ENCODE measurements at regions not wholly inside any gene's neighbourhood (a gene's known extent, or its start where the extent isn't known, plus 50 kb on each side); places are given as distances from the start of the nearest gene placed in this dataset.
"Not testable (repeated sequence)": the region's sequence is repeated elsewhere in the genome, so short reads cannot be mapped to it uniquely, and the experiment has no call there.

GRCh38 chr2:39865751-39866150 is 86.7 kb upstream of the THUMPD2 start:
- CTCF ChIA-PET = no interaction called here
- in situ Hi-C loops (cut with MboI; ENCODE audit: low sequenced_read_pairs) = no loop called here

GRCh38 chr2:39863672-39864071 is 84.6 kb upstream of the THUMPD2 start:
- H3K9me3 ChIP-seq (ENCODE audit: control insufficient read depth, insufficient read depth, low read length); H2AK5ac ChIP-seq (ENCODE audit: low read depth, low read length); in situ Hi-C loops (cut with MboI; ENCODE audit: low sequenced_read_pairs); H3K79me1 ChIP-seq (ENCODE audit: low read depth in 1 of 2, low read length in 2 of 2); H2BK120ac ChIP-seq (ENCODE audit: low read depth, low read length); H2BK15ac ChIP-seq (ENCODE audit: low read depth, low read length); H3K27me3 ChIP-seq (ENCODE audit: control insufficient read depth, insufficient read depth, low read length); ATAC-seq (ENCODE audit: low read depth); H3K4me1 ChIP-seq (ENCODE audit: control insufficient read depth, insufficient read depth, low read length); H2BK20ac ChIP-seq (ENCODE audit: low read depth, low read length); H3K36me3 ChIP-seq (ENCODE audit: control insufficient read depth, insufficient read depth, low read length); H3K4ac ChIP-seq (ENCODE audit: low read depth, low read length); POLR2A ChIA-PET (ENCODE audit: unreplicated experiment); H3K14ac ChIP-seq (replicated peaks; ENCODE audit: low read depth, low read length); H4K8ac ChIP-seq (ENCODE audit: low read depth in 2 of 2, low read length in 2 of 2); H3K56ac ChIP-seq (ENCODE audit: extremely low read depth, insufficient read depth, low read length); H4K20me1 ChIP-seq (ENCODE audit: insufficient read depth, low read length); H4K5ac ChIP-seq (ENCODE audit: low read depth, low read length); intact Hi-C loops (cut with micrococcal nuclease); H3K4me2 ChIP-seq (ENCODE audit: low read depth, low read length); DNase-seq; H3K23ac ChIP-seq (ENCODE audit: low read depth, low read length); H3K18ac ChIP-seq (ENCODE audit: low read depth, low read length); BruUV-seq (replicated peaks); H3K9ac ChIP-seq (ENCODE audit: low read depth, low read length); H2BK5ac ChIP-seq (ENCODE audit: low read depth, low read length, poor library complexity, severe bottlenecking); H2AK9ac ChIP-seq (replicated peaks; ENCODE audit: low read depth, low read length, poor library complexity); CTCF ChIA-PET; H3K27ac ChIP-seq (ENCODE audit: insufficient read depth, low read length); dilution Hi-C loops (cut with HindIII; ENCODE audit: low sequenced_read_pairs, unreplicated experiment); H3K4me3 ChIP-seq (ENCODE audit: insufficient read depth, low read depth, low read length); H3K9me1 ChIP-seq (ENCODE audit: insufficient read depth, low read length); H2AFZ ChIP-seq (replicated peaks; ENCODE audit: low read length, poor library complexity); H4K91ac ChIP-seq (ENCODE audit: insufficient read depth, low read depth, low read length): not testable (repeated sequence)
- WGBS, 2 experiments (ENCODE audit: extremely low coverage in 2 of 2, insufficient read length in 1 of 2) = no CpG with 5 or more reads among the region's 1 CpG

More at GRCh38 chr2:39865751-39866150, 86.7 kb upstream of the THUMPD2 start:
- Histone ChIP-seq H3K9ac (ENCODE audit: low read depth, low read length) (no peak overlapping the region), H3K9me1 (ENCODE audit: insufficient read depth, low read length) (no peaks in the 10 kb centered on the region), H3K14ac (replicated peaks; ENCODE audit: low read depth, low read length) (no peak overlapping the region), H4K8ac (ENCODE audit: low read depth in 2 of 2, low read length in 2 of 2) (no peak overlapping the region), H4K91ac (ENCODE audit: insufficient read depth, low read depth, low read length) (no peak overlapping the region), H2BK120ac (ENCODE audit: low read depth, low read length) (no peak overlapping the region), H3K18ac (ENCODE audit: low read depth, low read length) (no peak overlapping the region), H3K23ac (ENCODE audit: low read depth, low read length) (no peak overlapping the region), H3K36me3 (ENCODE audit: control insufficient read depth, insufficient read depth, low read length) (no peaks in the 10 kb centered on the region), H2BK20ac (ENCODE audit: low read depth, low read length) (no peak overlapping the region), H2AFZ (replicated peaks; ENCODE audit: low read length, poor library complexity) (no peak overlapping the region), H3K4me3 (ENCODE audit: insufficient read depth, low read depth, low read length) (no peak overlapping the region), H3K27ac (ENCODE audit: insufficient read depth, low read length) (no peak overlapping the region), H3K56ac (ENCODE audit: extremely low read depth, insufficient read depth, low read length) (no peak overlapping the region), H3K4me2 (ENCODE audit: low read depth, low read length) (no peak overlapping the region), H3K27me3 (ENCODE audit: control insufficient read depth, insufficient read depth, low read length) (peaks cover 4% of the 10 kb centered on the region), H3K9me3 (ENCODE audit: control insufficient read depth, insufficient read depth, low read length) (0 out of 2 replicates have a peak, but pooled peaks cover 2% of the 10 kb centered on the region), H3K4me1 (ENCODE audit: control insufficient read depth, insufficient read depth, low read length) (no peaks in the 10 kb centered on the region; the same call in 1 of the 2 replicates), H2AK9ac (replicated peaks; ENCODE audit: low read depth, low read length, poor library complexity) (no peak overlapping the region), H2BK15ac (ENCODE audit: low read depth, low read length) (no peak overlapping the region), H4K20me1 (ENCODE audit: insufficient read depth, low read length) (no peaks in the 10 kb centered on the region), H3K79me1 (ENCODE audit: low read depth in 1 of 2, low read length in 2 of 2) (no peaks in the 10 kb centered on the region), H4K5ac (ENCODE audit: low read depth, low read length) (no peak overlapping the region), H3K4ac (ENCODE audit: low read depth, low read length) (no peak overlapping the region), H2AK5ac (ENCODE audit: low read depth, low read length) (no peak overlapping the region), H2BK5ac (ENCODE audit: low read depth, low read length, poor library complexity, severe bottlenecking) (no peak overlapping the region)
- POLR2A ChIA-PET (ENCODE audit: unreplicated experiment) = no interaction called here
- no TSS peak for BruUV-seq (replicated peaks)
- intact Hi-C loops (cut with micrococcal nuclease) = no loop called here
- DNase-seq (no peak), ATAC-seq (ENCODE audit: low read depth) (no peak)
- WGBS, 2 experiments (ENCODE audit: extremely low coverage in 2 of 2, insufficient read length in 1 of 2) = no CpG with 5 or more reads among the region's 3 CpGs
- TF ChIP-seq CHD1 (IDR thresholded peaks at IDR 0.05; ENCODE audit: low read depth, low read length) (no peak), MAFK (IDR thresholded peaks at IDR 0.05; ENCODE audit: low read depth, low read length) (no peak), MAZ (IDR thresholded peaks at IDR 0.05; ENCODE audit: borderline replicate concordance, low read depth, low read length) (no peak)
- dilution Hi-C loops (cut with HindIII; ENCODE audit: low sequenced_read_pairs, unreplicated experiment) = no loop called here
